Neural progenitor cell (in vitro differentiated cells): ENCODE measurements at regions not wholly inside any gene's neighbourhood (a gene's known extent, or its start where the extent isn't known, plus 50 kb on each side); places are given as distances from the start of the nearest gene placed in this dataset.

Experiments used
- EZH2 ChIP-seq: fragments of 200-600 bp; sonication (generic); IDR thresholded peaks from 2 replicates; pipeline ENCODE4 v1.6.1; 2017; ENCODE audit warnings: antibody characterized with exemption, mild to moderate bottlenecking, moderate library complexity
- EZH2phosphoT487 ChIP-seq: fragments of 200-600 bp; sonication (generic); IDR thresholded peaks from 2 replicates; pipeline ENCODE4 v1.6.1; 2017; ENCODE audit warnings: antibody characterized with exemption
- TF ChIP-seq, protein P1 (sequence below): fragments of 200-600 bp; sonication (generic); IDR thresholded peaks from 2 replicates; pipeline ENCODE4 v1.5.1; 2017; ENCODE audit warnings: antibody characterized with exemption, mild to moderate bottlenecking

DNA sequence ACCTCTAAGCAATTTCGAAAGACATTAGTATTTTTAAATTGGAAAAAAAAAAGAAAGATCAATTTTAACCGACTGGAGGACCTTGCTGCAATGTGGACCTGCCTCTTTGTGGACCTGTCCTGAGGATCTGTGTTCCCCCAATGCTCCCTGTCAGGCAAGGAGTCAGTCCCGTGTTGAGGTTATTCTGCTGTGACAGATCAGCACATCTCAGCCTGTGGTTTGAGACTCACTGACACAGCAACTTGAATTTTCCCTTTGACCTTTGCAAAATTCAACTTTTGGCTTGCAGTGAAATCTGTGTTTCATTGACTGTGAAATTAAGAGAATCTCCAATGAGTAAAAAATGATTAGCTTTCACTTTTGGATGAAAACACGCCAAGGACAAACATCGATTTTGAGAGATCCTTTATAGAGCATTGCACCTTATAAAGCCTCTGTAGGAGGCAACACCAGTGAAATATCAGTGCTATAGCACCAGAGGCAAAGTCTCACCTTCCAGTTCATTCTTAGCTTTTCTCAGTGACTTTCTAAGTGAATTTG is 186.9 kb downstream of the GPAT3 start:
- TF ChIP-seq, protein P1, sequence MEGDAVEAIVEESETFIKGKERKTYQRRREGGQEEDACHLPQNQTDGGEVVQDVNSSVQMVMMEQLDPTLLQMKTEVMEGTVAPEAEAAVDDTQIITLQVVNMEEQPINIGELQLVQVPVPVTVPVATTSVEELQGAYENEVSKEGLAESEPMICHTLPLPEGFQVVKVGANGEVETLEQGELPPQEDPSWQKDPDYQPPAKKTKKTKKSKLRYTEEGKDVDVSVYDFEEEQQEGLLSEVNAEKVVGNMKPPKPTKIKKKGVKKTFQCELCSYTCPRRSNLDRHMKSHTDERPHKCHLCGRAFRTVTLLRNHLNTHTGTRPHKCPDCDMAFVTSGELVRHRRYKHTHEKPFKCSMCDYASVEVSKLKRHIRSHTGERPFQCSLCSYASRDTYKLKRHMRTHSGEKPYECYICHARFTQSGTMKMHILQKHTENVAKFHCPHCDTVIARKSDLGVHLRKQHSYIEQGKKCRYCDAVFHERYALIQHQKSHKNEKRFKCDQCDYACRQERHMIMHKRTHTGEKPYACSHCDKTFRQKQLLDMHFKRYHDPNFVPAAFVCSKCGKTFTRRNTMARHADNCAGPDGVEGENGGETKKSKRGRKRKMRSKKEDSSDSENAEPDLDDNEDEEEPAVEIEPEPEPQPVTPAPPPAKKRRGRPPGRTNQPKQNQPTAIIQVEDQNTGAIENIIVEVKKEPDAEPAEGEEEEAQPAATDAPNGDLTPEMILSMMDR = no peak
- TF ChIP-seq EZH2 (no peak), EZH2phosphoT487 (no peak)
